CD8-positive, alpha-beta memory T cell (primary cell): ENCODE measurements at regions not wholly inside any gene's neighbourhood (a gene's known extent, or its start where the extent isn't known, plus 50 kb on each side); places are given as distances from the start of the nearest gene placed in this dataset.

ENCODE experiments used
- CTCF ChIA-PET: fragments of 350-600 bp; sonication (Branson Sonifier 250); formaldehyde crosslinking; loops from one replicate; lab custom pipeline; 2021; ENCODE audit warnings: antibody characterized with exemption; lab: Charles Lee
- POLR2A ChIA-PET: fragments of 350-600 bp; sonication (Branson Sonifier 250); formaldehyde crosslinking; loops from one replicate; lab custom pipeline; 2021; ENCODE audit warnings: antibody characterized with exemption; lab: Charles Lee
- DNase-seq, 5 donors: peaks; one replicate each; pipeline versions ENCODE4 v3.0.0 to v3.0.0-alpha.2; 2020 to 2022; ENCODE audit warnings: mixed read lengths in 1 of 5
- H3K27ac ChIP-seq: one replicate; pipeline ENCODE4 v1.7.0; 2013; ENCODE audit warnings: low read depth, mild to moderate bottlenecking, low read length, moderate library complexity
- H3K27me3 ChIP-seq: 2 replicates; pipeline ENCODE4 v1.7.0; 2013; ENCODE audit warnings: low read length, mild to moderate bottlenecking; ENCODE audit not compliant: insufficient read depth, poor library complexity, severe bottlenecking
- H3K36me3 ChIP-seq: 2 replicates; pipeline ENCODE4 v1.7.0; 2013; ENCODE audit warnings: mild to moderate bottlenecking, low read length, moderate library complexity; ENCODE audit not compliant: insufficient read depth
- H3K4me1 ChIP-seq: 2 replicates; pipeline ENCODE4 v1.7.0; 2013; ENCODE audit warnings: mild to moderate bottlenecking, low read length, moderate library complexity; ENCODE audit not compliant: insufficient read depth
- H3K4me3 ChIP-seq: 2 replicates; pipeline ENCODE4 v1.7.0; 2013; ENCODE audit warnings: mild to moderate bottlenecking, low read length
- H3K9me3 ChIP-seq: 2 replicates; pipeline ENCODE4 v1.7.0; 2013; ENCODE audit warnings: mild to moderate bottlenecking, low read length
- H3K27ac Mint-ChIP-seq, 8 donors: one replicate each; pipeline ENCODE4 v1.8.0; 2020 to 2021; ENCODE audit warnings: mixed read lengths in 8 of 8, mild to moderate bottlenecking in 6 of 8, inconsistent platforms in 3 of 8, moderate library complexity in 3 of 8
- H3K27me3 Mint-ChIP-seq, 2 donors: one replicate each; pipeline ENCODE4 v1.8.0; 2020 to 2021; ENCODE audit warnings: mixed read lengths in 2 of 2, mild to moderate bottlenecking in 1 of 2, moderate library complexity in 1 of 2
- H3K36me3 Mint-ChIP-seq, 3 donors: one replicate each; pipeline ENCODE4 v1.8.0; 2020 to 2021; ENCODE audit warnings: mixed read lengths in 3 of 3, inconsistent platforms in 1 of 3, mild to moderate bottlenecking in 1 of 3
- H3K4me1 Mint-ChIP-seq, 3 donors: one replicate each; pipeline ENCODE4 v1.8.0; 2020 to 2021; ENCODE audit warnings: mixed read lengths in 3 of 3, inconsistent platforms in 1 of 3, mild to moderate bottlenecking in 1 of 3
- H3K4me3 Mint-ChIP-seq, 7 donors: one replicate each; pipeline ENCODE4 v1.8.0; 2020 to 2021; ENCODE audit warnings: mixed read lengths in 7 of 7, mild to moderate bottlenecking in 6 of 7, moderate library complexity in 4 of 7, inconsistent platforms in 2 of 7
- H3K9me3 Mint-ChIP-seq, 5 donors: one replicate each; pipeline ENCODE4 v1.8.0; 2020 to 2022; ENCODE audit warnings: mixed read lengths in 5 of 5, mild to moderate bottlenecking in 3 of 5, moderate library complexity in 2 of 5, inconsistent platforms in 1 of 5

DNA sequence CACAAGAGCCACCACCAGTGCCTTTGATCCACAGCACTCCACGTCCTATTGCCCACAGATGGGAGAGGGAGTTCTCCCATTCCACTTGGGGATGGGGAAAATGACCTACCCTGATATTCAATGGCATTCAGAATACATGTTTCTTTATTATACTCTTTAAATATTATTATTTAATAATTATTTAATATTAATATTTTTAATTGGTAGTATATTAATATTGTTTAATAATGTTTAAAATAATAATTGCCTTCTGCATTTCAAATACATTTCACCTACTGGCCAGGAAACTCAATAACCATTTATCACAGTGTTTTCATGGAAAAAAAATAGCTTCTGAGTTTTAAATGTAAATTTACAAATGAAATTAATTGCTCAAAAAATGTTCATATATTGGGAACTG is 127.4 kb upstream of the G2E3 start:
- Histone ChIP-seq H3K4me1 (no peaks in the 10 kb centered on the region), H3K9me3 (no peaks in the 10 kb centered on the region), H3K4me3 (no peak overlapping the region), H3K27me3 (no peaks in the 10 kb centered on the region), H3K27ac (no peak overlapping the region), H3K36me3 (no peaks in the 10 kb centered on the region)
- H3K4me1 Mint-ChIP-seq, result no peaks in the 10 kb centered on the region
- POLR2A ChIA-PET, result no interaction called here
- no peaks in the 10 kb centered on the region for H3K9me3 Mint-ChIP-seq
- CTCF ChIA-PET, result no interaction called here
- H3K27ac Mint-ChIP-seq, result no peak overlapping the region
- H3K27me3 Mint-ChIP-seq, result peaks cover 0 to 8% of the 10 kb centered on the region in 2 donors
- no peak for DNase-seq
- no peaks in the 10 kb centered on the region for H3K36me3 Mint-ChIP-seq
- H3K4me3 Mint-ChIP-seq, result no peak overlapping the region

- ChIA-PET POLR2A (no interaction called here), CTCF (no interaction called here)
- Mint-ChIP-seq H3K27ac (no peak overlapping the region), H3K4me3 (no peak overlapping the region), H3K27me3 (peaks cover 5 to 17% of the 10 kb centered on the region in 2 donors), H3K4me1 (no peaks in the 10 kb centered on the region), H3K9me3 (no peaks in the 10 kb centered on the region), H3K36me3 (no peaks in the 10 kb centered on the region)
- Histone ChIP-seq H3K27ac (no peak overlapping the region), H3K9me3 (no peaks in the 10 kb centered on the region), H3K4me3 (no peak overlapping the region), H3K36me3 (no peaks in the 10 kb centered on the region), H3K4me1 (no peaks in the 10 kb centered on the region), H3K27me3 (no peaks in the 10 kb centered on the region)
- DNase-seq, result no peak
Observed at GRCh38 chr14:30440961-30441360, 118.0 kb upstream of the G2E3 start.

GRCh38 chr14:30443368-30444007 is 115.5 kb upstream of the G2E3 start:
- POLR2A ChIA-PET, result no interaction called here
- H3K4me3 ChIP-seq, result no peak overlapping the region
- Mint-ChIP-seq H3K36me3 (no peaks in the 10 kb centered on the region), H3K4me3 (no peak overlapping the region), H3K9me3 (no peaks in the 10 kb centered on the region), H3K4me1 (no peaks in the 10 kb centered on the region), H3K27me3 (peaks cover 5 to 17% of the 10 kb centered on the region in 2 donors), H3K27ac (no peak overlapping the region)
- no peaks in the 10 kb centered on the region for H3K4me1 ChIP-seq
- CTCF ChIA-PET, result no interaction called here
- no peaks in the 10 kb centered on the region for H3K27me3 ChIP-seq
- H3K36me3 ChIP-seq, result no peaks in the 10 kb centered on the region
- DNase-seq, result no peak
- H3K27ac ChIP-seq, result no peak overlapping the region
- H3K9me3 ChIP-seq, result no peaks in the 10 kb centered on the region

- H3K27ac Mint-ChIP-seq, result no peak overlapping the region
- no peaks in the 10 kb centered on the region for H3K9me3 Mint-ChIP-seq
- H3K4me3 Mint-ChIP-seq, result no peak overlapping the region
- no peaks in the 10 kb centered on the region for H3K36me3 Mint-ChIP-seq
- DNase-seq, result no peak
- H3K9me3 ChIP-seq, result no peaks in the 10 kb centered on the region
- no peaks in the 10 kb centered on the region for H3K4me1 Mint-ChIP-seq
- H3K27me3 Mint-ChIP-seq, result peaks cover 5 to 17% of the 10 kb centered on the region in 2 donors
- no peak overlapping the region for H3K4me3 ChIP-seq
- no peaks in the 10 kb centered on the region for H3K36me3 ChIP-seq
- CTCF ChIA-PET, result no interaction called here
- H3K27me3 ChIP-seq, result no peaks in the 10 kb centered on the region
- no peak overlapping the region for H3K27ac ChIP-seq
- POLR2A ChIA-PET, result no interaction called here
- no peaks in the 10 kb centered on the region for H3K4me1 ChIP-seq
Observed at GRCh38 chr14:30444451-30444850, 114.5 kb upstream of the G2E3 start.

DNA sequence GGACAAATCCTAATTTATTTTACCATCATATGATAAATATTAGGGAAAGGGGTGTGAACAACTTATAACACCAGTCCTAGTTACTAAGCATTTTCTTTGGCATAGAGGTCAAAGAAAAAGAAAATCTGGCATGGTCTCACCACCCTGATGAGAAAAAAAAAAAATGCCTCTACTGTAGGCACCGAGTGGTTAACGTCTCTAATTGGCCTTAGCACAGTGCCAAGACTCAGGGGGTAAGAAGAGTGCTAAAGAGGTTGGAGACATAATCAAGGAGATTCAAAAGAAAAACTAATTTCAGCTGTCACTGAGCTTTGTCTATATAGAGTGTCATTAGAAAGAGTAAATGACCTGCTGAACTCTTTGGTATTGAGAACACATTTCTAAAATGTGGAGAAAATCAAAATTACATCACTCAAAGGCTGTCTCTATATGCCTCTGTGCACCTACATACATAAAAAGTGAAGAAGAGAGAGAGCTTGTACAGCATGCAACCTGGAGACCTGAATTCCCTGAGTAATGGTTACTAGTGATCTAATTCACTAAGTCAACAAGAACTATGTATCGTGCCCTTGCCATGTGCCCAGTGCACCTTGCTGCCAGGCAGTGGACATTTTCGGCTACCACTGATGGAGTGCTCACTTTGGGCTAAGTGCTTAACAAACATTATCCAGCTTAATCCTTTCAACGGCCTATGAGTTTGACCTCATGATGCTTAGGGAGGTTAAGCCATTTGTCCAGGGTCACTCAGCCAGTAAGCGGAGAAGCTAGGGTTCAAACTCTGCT is 113.8 kb upstream of the G2E3 start:
- H3K9me3 ChIP-seq, result no peaks in the 10 kb centered on the region
- peaks cover 3 to 17% of the 10 kb centered on the region in 2 donors for H3K27me3 Mint-ChIP-seq
- DNase-seq, result no peak
- H3K27ac Mint-ChIP-seq, result peak overlapping the region in 1 of 8 donors; percentile 58
- no peaks in the 10 kb centered on the region for H3K36me3 Mint-ChIP-seq
- H3K27me3 ChIP-seq, result no peaks in the 10 kb centered on the region
- POLR2A ChIA-PET, result no interaction called here
- no peak overlapping the region for H3K4me3 ChIP-seq
- H3K36me3 ChIP-seq, result no peaks in the 10 kb centered on the region
- no peaks in the 10 kb centered on the region for H3K4me1 Mint-ChIP-seq
- H3K9me3 Mint-ChIP-seq, result no peaks in the 10 kb centered on the region
- H3K4me3 Mint-ChIP-seq, result no peak overlapping the region
- CTCF ChIA-PET, result no interaction called here
- H3K4me1 ChIP-seq, result no peaks in the 10 kb centered on the region
- no peak overlapping the region for H3K27ac ChIP-seq

GRCh38 chr14:30445852-30446251 is 113.1 kb upstream of the G2E3 start:
- no peak overlapping the region for H3K27ac Mint-ChIP-seq
- no peak for DNase-seq
- no peaks in the 10 kb centered on the region for H3K4me1 ChIP-seq
- no peaks in the 10 kb centered on the region for H3K4me1 Mint-ChIP-seq
- ChIA-PET CTCF (no interaction called here), POLR2A (no interaction called here)
- no peaks in the 10 kb centered on the region for H3K36me3 Mint-ChIP-seq
- no peaks in the 10 kb centered on the region for H3K27me3 ChIP-seq
- H3K27me3 Mint-ChIP-seq, result peaks cover 3 to 12% of the 10 kb centered on the region in 2 donors
- no peaks in the 10 kb centered on the region for H3K36me3 ChIP-seq
- no peak overlapping the region for H3K27ac ChIP-seq
- H3K4me3 ChIP-seq, result no peak overlapping the region
- H3K9me3 ChIP-seq, result no peaks in the 10 kb centered on the region
- no peaks in the 10 kb centered on the region for H3K9me3 Mint-ChIP-seq
- no peak overlapping the region for H3K4me3 Mint-ChIP-seq

- Histone ChIP-seq H3K4me3 (no peak overlapping the region), H3K36me3 (no peaks in the 10 kb centered on the region), H3K27me3 (no peaks in the 10 kb centered on the region), H3K27ac (no peak overlapping the region), H3K4me1 (no peaks in the 10 kb centered on the region), H3K9me3 (no peaks in the 10 kb centered on the region)
- H3K27me3 Mint-ChIP-seq, result no peaks in the 10 kb centered on the region
- DNase-seq, result no peak
- no peaks in the 10 kb centered on the region for H3K36me3 Mint-ChIP-seq
- ChIA-PET POLR2A (no interaction called here), CTCF (no interaction called here)
- H3K4me1 Mint-ChIP-seq, result no peaks in the 10 kb centered on the region
- no peaks in the 10 kb centered on the region for H3K9me3 Mint-ChIP-seq
- no peak overlapping the region for H3K4me3 Mint-ChIP-seq
- no peak overlapping the region for H3K27ac Mint-ChIP-seq
Observed at GRCh38 chr14:30450631-30451545, 108.1 kb upstream of the G2E3 start.

- H3K27ac ChIP-seq, result no peak overlapping the region
- Mint-ChIP-seq H3K27me3 (peaks cover 0 to 11% of the 10 kb centered on the region in 2 donors), H3K27ac (no peak overlapping the region), H3K4me3 (no peak overlapping the region), H3K9me3 (no peaks in the 10 kb centered on the region), H3K36me3 (no peaks in the 10 kb centered on the region), H3K4me1 (no peaks in the 10 kb centered on the region)
- ChIA-PET CTCF (no interaction called here), POLR2A (no interaction called here)
- H3K4me1 ChIP-seq, result no peaks in the 10 kb centered on the region
- no peaks in the 10 kb centered on the region for H3K9me3 ChIP-seq
- H3K36me3 ChIP-seq, result no peaks in the 10 kb centered on the region
- H3K27me3 ChIP-seq, result no peaks in the 10 kb centered on the region
- DNase-seq, result no peak
- H3K4me3 ChIP-seq, result no peak overlapping the region
Observed at GRCh38 chr14:30456296-30456695, 102.7 kb upstream of the G2E3 start.
